GM12874 (cell line): ENCODE measurements at regions not wholly inside any gene's neighbourhood (a gene's known extent, or its start where the extent isn't known, plus 50 kb on each side); places are given as distances from the start of the nearest gene placed in this dataset.

Experiments used
- TF ChIP-seq, protein P1 (sequence below): IDR thresholded peaks from 2 replicates; pipeline ENCODE4 v1.5.1; 2011; ENCODE audit warnings: low read depth, mild to moderate bottlenecking, control low read depth, low read length, moderate library complexity; ENCODE audit not compliant: insufficient read depth

DNA sequence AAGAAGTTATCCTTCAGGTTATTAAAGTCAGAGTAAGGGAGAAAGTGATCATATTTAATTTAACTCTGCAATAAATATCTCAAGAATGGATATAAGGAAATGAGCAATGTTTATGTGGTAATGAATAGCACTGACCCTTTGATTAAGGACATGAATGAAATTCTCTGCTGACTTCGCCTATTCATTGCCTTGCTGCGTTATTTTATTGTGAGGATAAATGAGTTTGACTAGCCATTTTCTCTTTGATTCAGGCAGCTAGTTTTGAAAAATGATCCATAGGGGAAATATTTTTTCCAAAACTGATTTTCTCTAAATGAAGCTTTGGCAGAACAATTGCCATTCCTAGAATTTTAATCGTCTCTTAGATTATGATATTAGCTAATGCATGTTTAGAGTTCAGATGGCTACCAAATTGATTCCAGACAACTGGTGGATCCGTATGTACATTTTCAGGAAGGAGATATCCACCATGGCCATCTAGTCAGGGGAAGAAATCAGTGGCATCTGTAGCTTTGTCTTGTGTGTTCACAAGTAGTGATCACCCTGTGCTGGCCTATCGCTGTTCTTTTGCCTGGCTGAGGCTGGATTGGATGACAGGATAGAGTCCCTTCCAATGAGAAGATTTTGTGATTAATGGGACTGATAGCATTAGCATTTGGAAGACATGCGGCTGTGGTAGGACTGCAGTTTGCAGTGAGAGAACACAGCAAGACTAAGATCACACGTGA, 302.3 kb upstream of the RGS6 start:
- TF ChIP-seq, protein P1, sequence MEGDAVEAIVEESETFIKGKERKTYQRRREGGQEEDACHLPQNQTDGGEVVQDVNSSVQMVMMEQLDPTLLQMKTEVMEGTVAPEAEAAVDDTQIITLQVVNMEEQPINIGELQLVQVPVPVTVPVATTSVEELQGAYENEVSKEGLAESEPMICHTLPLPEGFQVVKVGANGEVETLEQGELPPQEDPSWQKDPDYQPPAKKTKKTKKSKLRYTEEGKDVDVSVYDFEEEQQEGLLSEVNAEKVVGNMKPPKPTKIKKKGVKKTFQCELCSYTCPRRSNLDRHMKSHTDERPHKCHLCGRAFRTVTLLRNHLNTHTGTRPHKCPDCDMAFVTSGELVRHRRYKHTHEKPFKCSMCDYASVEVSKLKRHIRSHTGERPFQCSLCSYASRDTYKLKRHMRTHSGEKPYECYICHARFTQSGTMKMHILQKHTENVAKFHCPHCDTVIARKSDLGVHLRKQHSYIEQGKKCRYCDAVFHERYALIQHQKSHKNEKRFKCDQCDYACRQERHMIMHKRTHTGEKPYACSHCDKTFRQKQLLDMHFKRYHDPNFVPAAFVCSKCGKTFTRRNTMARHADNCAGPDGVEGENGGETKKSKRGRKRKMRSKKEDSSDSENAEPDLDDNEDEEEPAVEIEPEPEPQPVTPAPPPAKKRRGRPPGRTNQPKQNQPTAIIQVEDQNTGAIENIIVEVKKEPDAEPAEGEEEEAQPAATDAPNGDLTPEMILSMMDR: no peak

DNA sequence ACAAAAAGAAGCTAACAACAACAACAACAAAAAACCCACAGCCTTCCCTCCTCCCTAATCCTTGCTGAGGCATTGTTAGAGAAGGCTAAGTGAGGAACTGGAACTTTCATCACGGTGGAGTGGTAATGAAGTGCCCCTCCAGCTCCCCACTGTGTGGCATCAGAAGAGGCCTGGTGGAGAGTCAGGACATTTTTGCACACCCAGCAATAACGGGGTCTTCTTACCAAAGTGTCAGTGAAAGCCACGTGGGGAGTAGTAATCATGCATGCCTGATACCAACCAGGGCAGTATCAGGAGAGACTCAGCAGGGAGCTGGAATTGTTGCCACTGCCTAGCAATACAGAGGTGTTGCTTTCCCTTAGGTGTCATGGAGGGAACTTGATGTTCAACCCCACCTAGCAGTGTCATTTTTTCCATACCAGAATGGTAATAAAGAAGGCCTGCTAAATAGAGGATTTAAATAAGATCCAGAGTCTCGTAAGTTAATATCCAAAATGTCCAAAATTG, 299.7 kb upstream of the RGS6 start:
- TF ChIP-seq, protein P1: no peak

DNA sequence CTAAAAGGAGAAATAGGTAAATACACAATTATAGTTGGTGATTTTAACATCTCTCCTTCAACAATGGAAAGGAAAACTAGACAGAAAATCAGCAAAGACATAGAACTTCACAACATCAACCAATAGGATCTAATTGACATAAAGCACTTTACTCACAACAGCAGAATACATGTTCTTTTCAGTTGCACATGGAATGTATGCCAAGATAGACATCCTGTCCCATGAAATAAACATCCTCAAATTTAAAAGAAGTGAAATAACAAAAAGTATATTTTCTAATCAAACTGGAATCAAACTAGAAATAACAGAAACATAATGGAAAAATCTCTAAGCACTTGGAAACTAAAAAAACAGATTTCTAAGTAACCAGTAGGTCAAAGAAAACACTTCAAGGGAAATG, 296.2 kb upstream of the RGS6 start:
- TF ChIP-seq, protein P1: no peak

DNA sequence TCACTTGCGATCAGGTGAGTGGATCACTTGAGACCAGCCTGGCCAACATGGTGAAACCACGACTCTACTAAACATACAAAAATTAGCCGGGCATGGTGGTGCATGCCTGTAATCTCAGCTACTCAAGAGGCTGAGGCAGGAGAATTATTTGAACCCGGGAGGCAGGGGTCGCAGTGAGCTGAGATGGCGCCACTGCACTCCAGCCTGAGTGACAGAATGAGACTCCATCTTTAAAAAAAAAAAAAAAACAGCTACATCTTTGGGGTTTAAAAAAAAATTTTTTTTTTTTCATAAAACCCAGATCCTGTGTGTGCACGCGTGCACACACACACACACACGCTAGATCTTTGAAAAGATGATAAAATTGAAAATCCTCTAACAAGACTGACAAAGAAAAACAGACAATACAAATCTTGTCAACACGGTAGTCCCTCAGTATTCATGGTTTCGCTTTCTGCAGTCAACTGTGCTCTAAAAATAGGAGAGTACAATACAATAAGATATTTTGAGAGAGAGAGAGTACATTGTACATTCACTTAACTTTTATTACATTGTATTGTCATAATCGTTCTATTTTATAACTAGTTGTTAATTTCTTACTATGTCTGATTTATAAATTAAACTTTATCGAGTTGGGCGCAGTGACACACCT, 295.3 kb upstream of the RGS6 start:
- TF ChIP-seq, protein P1: no peak

DNA sequence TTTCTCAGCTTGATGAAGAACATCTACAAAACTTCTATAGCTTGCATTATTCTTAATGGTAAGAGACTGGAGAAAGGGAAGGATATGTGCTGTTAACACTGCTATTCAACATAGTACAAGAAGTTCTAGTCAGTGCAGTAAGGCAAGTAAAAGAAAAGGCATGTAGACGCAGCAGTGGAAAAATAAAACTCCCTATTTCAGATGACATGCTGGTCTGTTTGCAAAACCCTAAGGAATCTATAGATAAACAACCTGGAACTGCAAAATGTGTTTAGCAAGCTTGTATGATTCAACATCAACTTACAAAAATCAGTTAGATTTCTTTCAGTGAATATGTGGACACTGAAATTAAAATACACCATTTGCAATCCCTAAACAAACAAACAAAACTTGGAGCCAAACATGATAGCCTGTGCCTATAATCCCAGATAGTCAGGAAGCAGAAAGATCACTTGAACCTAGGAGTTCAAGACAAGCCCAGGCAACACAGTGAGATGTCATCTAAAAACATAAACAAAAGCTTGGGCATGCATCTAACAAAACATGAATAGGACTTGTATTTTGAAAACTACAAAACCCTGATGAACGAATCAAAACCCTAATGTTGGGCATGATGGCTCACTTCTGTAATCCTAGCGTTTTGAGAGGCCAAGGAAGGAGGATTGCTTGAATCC, 293.6 kb upstream of the RGS6 start:
- TF ChIP-seq, protein P1: no peak

DNA sequence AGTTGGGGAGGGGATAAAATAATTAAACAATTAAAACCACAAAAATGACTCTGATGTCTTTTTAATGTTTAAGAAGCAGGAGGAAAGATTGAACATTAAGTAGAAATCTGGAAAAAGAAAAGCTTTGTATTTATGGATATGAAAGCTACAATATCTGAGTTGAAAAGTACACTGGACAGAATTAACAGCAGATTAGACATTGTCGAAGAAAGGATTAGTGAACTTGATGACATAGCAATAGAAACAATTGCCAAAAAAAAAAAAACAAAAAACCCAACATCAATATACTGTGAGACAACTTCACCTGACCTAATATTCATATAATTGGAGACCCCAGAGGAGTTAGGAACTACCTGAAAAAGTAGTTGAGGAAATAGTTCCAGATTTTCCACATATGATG, 289.5 kb upstream of the RGS6 start:
- TF ChIP-seq, protein P1: no peak

DNA sequence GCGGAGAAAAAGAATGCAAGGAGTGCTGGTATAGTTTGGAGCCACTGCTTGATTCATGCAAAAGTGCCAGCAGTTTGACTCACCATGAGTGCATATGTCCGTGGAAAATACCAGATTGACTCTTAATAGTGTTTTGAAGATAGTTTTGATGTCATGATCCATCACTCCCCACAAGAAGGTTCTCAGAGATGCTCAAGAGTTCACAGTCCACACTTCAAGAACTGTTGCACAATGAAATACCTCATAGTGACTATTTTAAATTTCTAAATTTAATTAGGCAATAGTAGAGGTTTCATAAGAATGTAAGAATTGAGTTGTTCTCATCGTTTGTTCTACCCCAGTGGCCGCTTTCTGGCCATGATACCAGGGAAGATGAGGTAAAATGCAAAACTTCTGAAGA, 286.6 kb upstream of the RGS6 start:
- TF ChIP-seq, protein P1: no peak
